NB4 (cell line): ENCODE measurements at regions not wholly inside any gene's neighbourhood (a gene's known extent, or its start where the extent isn't known, plus 50 kb on each side); places are given as distances from the start of the nearest gene placed in this dataset.

ENCODE experiments used
- POLR2A ChIP-seq: IDR thresholded peaks from 2 replicates; pipeline ENCODE4 v1.6.1; 2011; ENCODE audit warnings: mild to moderate bottlenecking; ENCODE audit not compliant: insufficient read length; ENCODE audit errors: extremely low read depth
- TF ChIP-seq, protein P1 (sequence below): IDR thresholded peaks from one replicate; pipeline ENCODE4 v1.5.1; 2012; ENCODE audit warnings: low read depth, low read length
- TF ChIP-seq, protein P2 (sequence below): IDR thresholded peaks from 2 replicates; pipeline ENCODE4 v1.6.1; 2011; ENCODE audit warnings: low read depth, low read length

DNA sequence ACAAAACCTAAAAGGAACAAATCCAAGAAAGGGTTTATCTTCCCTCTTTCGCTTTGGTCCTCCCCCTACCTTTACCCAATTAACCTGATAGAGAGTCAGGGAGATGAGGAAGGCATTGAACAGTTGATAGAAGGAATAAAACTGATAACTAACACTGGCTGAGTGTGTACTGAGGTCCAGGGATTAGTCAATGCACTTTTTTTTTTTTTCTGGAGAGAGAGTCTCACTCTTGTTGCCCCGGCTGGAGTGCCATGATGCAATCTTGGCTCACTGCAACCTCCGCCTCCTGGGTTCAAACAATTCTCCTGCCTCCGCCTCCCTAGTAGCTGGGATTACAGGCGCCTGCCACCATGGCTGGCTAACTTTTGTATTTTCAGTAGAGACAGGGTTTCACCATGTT lies 250.2 kb upstream of the CWC22 start:
- TF ChIP-seq, protein P1, sequence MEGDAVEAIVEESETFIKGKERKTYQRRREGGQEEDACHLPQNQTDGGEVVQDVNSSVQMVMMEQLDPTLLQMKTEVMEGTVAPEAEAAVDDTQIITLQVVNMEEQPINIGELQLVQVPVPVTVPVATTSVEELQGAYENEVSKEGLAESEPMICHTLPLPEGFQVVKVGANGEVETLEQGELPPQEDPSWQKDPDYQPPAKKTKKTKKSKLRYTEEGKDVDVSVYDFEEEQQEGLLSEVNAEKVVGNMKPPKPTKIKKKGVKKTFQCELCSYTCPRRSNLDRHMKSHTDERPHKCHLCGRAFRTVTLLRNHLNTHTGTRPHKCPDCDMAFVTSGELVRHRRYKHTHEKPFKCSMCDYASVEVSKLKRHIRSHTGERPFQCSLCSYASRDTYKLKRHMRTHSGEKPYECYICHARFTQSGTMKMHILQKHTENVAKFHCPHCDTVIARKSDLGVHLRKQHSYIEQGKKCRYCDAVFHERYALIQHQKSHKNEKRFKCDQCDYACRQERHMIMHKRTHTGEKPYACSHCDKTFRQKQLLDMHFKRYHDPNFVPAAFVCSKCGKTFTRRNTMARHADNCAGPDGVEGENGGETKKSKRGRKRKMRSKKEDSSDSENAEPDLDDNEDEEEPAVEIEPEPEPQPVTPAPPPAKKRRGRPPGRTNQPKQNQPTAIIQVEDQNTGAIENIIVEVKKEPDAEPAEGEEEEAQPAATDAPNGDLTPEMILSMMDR, result no peak
- TF ChIP-seq POLR2A, result no peak
- TF ChIP-seq, protein P2, sequence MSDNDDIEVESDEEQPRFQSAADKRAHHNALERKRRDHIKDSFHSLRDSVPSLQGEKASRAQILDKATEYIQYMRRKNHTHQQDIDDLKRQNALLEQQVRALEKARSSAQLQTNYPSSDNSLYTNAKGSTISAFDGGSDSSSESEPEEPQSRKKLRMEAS, result no peak
